ENCODE measurements at regions not wholly inside any gene's neighbourhood (a gene's known extent, or its start where the extent isn't known, plus 50 kb on each side); places are given as distances from the start of the nearest gene placed in this dataset.

- DNase-seq (ENCODE audit: low spot score) (no peak), ATAC-seq (no peak)
- intact Hi-C loops (cut with DNase I): no loop called here
These were observed 1117.7 kb downstream of the CDH11 start for GRCh38 chr16:64004116-64004515.

- DNase-seq (ENCODE audit: low spot score) (no peak), ATAC-seq (no peak)
- intact Hi-C loops (cut with DNase I): no loop called here
These were observed 1126.8 kb downstream of the CDH11 start for GRCh38 chr16:63995025-63995424.

DNA sequence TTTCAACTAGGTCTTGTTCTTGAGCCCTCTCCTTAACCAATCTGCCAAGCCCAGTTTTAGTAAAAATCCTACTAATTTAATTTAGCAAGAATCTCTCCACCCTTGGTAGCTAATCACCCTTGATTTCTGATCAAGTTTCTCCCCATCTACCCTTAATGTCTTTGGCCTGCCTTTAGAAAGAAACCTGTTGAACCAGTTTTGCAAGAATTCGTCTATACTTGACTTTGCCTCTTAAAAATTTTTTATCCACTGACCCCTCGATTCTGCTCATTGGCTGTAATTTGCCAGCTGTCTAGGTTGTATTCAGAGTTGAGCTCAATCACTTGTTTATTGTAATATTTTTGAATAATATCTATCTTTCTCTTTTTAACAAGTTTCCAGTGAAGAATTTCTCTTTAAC, 1138.5 kb downstream of the CDH11 start:
- DNase-seq (ENCODE audit: low spot score): no peak
- intact Hi-C loops (cut with DNase I): no loop called here
- ATAC-seq: no peak

DNA sequence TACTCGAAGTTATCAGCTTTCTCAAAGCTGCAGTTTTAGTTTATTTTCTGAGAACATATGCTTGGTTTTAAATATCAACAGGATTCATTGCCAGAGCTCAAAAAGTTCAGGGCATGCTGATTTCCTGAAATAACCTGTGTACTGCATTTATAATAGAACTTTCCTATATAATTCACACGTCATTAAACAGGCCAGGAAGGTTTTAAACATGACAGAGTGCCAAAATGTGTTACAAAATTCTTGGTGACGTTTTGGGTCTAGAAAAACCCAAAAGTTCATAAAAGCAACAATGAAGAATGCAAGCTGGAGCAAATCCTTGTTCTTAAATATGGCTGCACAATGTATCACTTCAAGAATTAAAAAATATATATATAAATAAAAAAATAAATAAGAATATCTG, 1139.1 kb downstream of the CDH11 start:
- ATAC-seq (no peak), DNase-seq (ENCODE audit: low spot score) (no peak)
- intact Hi-C loops (cut with DNase I): no loop called here

- DNase-seq (ENCODE audit: low spot score) (no peak), ATAC-seq (no peak)
- intact Hi-C loops (cut with DNase I): no loop called here
These were observed 1139.8 kb downstream of the CDH11 start for GRCh38 chr16:63982110-63982509.

DNA sequence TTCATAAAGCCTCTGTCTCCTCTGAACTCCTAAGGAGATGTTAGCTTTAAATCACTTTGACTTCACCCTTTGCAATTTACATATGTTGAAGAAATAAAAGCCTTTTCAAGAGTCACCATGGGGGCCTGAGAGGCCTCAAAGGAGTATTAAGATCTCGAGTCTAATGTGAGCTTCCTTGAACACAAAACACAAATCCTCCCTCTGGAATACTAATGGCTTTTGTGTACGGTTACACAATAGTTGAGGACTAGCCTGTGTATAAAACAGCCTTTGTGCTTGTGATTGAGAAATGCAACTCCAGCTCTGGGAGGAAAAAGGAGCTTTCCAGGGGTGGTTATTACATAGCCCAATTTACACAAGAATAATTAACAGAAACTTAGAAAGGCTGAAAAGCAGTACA, 1140.2 kb downstream of the CDH11 start:
- ATAC-seq (peak; percentile 88), DNase-seq (ENCODE audit: low spot score) (no peak)
- intact Hi-C loops (cut with DNase I): no loop called here

- no peak for ATAC-seq
- intact Hi-C loops (cut with DNase I): no loop called here
These were observed 1141.1 kb downstream of the CDH11 start for GRCh38 chr16:63980763-63981162.

DNA sequence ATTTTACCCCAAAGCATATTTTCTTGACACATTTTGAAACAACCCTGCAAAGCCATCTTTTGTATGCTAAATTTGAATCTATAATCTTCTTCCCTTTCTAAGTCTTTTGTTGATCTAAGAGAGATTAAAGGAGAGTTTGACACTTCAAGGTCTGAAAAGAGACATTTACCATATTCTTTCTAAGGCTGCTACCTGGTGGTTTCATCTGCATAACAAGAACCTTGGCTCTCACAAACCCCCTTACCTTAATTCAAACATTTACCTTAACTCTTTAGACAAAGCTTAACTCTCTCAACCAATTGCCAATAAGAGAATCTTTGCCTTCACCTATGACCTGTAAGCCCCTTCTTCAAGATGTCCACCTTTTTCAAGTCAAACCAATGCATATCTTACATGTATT, 1143.6 kb downstream of the CDH11 start:
- ATAC-seq (no peak), DNase-seq (ENCODE audit: low spot score) (no peak)
- intact Hi-C loops (cut with DNase I): no loop called here

More at GRCh38 chr16:63980763-63981162, 1141.1 kb downstream of the CDH11 start:
- no peak for DNase-seq (ENCODE audit: low spot score)

GRCh38 chr16:63976345-63976744, 1145.5 kb downstream of the CDH11 start:
- intact Hi-C loops (cut with DNase I): no loop called here
- ATAC-seq (no peak), DNase-seq (ENCODE audit: low spot score) (no peak)

GRCh38 chr16:63975669-63976068, 1146.2 kb downstream of the CDH11 start:
- DNase-seq (ENCODE audit: low spot score): no peak
- intact Hi-C loops (cut with DNase I): no loop called here
- no peak for ATAC-seq

GRCh38 chr16:63967966-63968365, 1153.9 kb downstream of the CDH11 start:
- ATAC-seq (no peak), DNase-seq (ENCODE audit: low spot score) (no peak)
- intact Hi-C loops (cut with DNase I): no loop called here

DNA sequence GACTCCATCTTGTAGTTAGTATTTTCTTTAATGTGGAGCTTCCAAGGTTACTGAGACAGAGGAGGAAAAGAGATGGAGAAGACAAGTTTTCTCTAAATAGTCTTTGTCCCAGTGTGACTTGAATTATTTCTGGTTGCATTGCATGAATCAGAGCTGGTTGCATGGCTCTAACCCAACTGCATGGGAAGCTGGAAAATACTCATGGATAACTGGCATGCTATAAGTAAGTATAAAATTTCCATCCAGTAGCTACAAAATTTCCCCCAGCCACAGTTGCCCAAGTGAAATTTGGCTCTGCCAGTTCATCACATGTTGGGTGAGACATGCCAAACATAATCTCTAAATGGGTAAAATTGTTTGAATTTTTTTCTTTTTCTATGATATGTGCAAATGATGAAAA, 1161.5 kb downstream of the CDH11 start:
- ATAC-seq: no peak
- intact Hi-C loops (cut with DNase I): no loop called here
- no peak for DNase-seq (ENCODE audit: low spot score)

- no peak for DNase-seq (ENCODE audit: low spot score)
- intact Hi-C loops (cut with DNase I): no loop called here
- no peak for ATAC-seq
These were observed 1174.8 kb downstream of the CDH11 start for GRCh38 chr16:63947022-63947421.

DNA sequence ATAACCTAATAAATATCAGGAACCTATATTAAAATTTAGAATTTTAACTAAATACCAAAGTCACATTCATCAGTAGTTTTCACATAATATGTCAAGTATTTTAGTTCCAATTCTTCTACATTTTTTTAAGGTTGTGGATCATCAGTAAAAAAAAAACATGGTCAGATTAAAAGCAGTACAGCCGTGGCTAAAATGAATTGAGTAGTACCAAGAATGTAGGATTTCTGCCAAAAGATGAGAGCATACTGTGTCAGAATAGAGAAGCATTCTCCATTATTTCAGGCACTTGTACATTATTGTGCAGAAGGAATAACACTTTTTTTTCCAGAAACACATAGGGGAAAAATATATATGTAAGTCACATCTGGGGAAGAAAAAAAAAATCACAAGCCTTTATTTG, 1176.1 kb downstream of the CDH11 start:
- DNase-seq (ENCODE audit: low spot score) (no peak), ATAC-seq (no peak)
- intact Hi-C loops (cut with DNase I): no loop called here

DNA sequence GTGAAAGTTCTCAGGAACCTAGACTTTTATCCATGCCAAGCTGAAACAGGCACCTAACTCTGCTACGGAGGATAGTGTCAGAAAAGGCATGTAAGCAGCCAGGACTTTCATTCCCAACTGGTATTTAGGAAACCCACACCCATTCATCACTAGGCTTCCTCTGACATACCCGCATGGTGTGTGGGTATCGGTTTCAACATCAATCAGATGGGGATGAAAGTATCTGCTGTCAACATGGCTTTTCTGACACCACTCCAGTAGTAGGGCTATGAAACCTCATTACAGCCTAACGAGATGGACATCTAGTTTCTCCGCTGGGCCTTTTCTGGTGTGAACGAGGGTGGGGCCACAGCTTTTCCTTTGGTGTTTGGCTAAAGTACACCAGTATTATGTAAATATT, 1178.3 kb downstream of the CDH11 start:
- intact Hi-C loops (cut with DNase I): no loop called here
- no peak for ATAC-seq
- DNase-seq (ENCODE audit: low spot score): no peak

DNA sequence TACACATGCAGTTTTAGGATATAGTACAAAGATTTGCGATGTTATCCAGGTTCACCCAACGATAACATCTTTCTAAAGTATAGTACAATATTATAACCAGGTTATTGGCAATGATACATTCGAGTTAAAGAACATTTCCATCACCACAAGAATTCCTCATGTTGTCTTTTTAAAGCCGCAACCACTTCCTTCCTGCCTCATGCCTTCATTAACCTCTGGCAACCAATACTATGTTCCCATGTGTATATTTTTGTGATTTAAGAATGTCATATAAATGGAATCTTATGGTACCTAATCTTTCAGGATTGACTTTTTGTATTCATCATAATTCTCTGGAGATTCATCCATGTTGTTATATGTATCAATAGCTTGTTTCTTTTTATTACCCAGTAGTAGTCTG, 1183.2 kb downstream of the CDH11 start:
- no peak for DNase-seq (ENCODE audit: low spot score)
- intact Hi-C loops (cut with DNase I): no loop called here
- no peak for ATAC-seq

GRCh38 chr16:63933841-63934240, 1188.0 kb downstream of the CDH11 start:
- ATAC-seq (no peak), DNase-seq (ENCODE audit: low spot score) (no peak)
- intact Hi-C loops (cut with DNase I): no loop called here

- intact Hi-C loops (cut with DNase I): no loop called here
- ATAC-seq (no peak), DNase-seq (ENCODE audit: low spot score) (no peak)
These were observed 1193.4 kb downstream of the CDH11 start for GRCh38 chr16:63928421-63928820.

DNA sequence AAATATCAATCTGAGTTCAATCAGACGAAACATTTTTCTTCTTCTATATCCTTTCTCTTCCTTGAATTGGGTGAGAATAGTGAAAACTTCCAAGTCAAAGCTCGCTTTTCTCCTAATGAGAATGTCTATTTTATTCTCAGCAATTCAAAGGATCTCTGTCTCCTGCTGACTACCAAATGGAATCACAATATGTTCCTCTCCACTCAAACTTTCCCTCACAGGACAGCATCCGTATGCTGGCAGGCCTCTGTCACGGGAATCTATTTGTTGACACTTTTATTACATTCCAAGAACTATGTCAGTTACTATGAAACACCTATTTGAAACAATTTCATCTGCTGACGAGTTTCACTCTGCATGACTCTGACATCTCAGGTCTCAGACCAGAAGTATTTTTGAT, 1196.6 kb downstream of the CDH11 start:
- intact Hi-C loops (cut with DNase I): no loop called here
- ATAC-seq: no peak
- DNase-seq (ENCODE audit: low spot score): no peak

DNA sequence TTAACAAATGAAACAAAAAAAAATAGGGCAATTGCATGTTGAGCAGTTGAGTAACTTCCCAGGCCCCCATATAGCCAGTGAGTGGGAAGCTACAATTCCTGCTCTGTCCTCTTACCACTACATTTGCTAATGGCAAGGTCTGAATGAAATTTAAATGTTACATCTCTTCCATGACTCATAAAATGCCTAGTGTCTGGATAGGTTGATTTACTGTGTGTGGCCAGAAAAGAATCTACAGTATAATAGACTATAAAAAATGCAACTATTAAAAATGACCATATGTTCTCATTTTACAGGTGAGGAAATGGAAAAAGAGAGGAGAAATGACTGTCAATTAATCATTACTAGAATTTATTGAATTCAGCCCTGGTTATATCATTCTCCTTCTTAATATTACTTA, 1199.3 kb downstream of the CDH11 start:
- ATAC-seq: no peak
- intact Hi-C loops (cut with DNase I): no loop called here
- DNase-seq (ENCODE audit: low spot score): no peak

DNA sequence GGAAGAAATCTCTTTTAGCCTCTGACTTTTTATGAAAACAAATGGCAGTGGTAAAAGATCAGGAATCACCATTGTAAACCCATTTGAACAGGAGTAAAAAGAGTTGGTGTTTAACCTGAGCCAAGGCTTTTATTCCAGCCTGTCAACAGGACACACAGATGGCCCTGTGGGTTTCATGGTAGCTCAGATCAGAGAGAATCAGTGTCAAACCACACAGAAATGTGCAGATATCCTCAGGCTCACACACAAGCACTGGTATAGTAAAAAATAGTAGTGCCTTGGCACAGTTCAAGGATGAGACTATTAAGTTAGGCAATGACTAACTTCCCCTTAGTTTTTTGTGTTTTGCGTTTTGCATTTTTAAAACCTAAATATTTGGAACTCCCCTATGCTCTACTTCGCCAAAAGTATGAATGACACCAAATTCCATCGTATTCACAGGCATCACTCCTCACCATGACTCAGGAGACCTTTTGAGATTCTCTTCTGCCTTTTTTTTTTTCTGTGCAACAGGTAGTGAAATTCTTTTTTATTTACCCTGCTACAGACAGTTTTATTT, 1200.0 kb downstream of the CDH11 start:
- DNase-seq (ENCODE audit: low spot score): no peak

GRCh38 chr16:63913290-63913689, 1208.6 kb downstream of the CDH11 start:
- DNase-seq (ENCODE audit: low spot score): no peak
- ATAC-seq: no peak
- intact Hi-C loops (cut with DNase I): no loop called here

More for the DNA sequence above, 1200.0 kb downstream of the CDH11 start:
- ATAC-seq: no peak
- intact Hi-C loops (cut with DNase I): no loop called here
